ENCODE measurements at regions not wholly inside any gene's neighbourhood (a gene's known extent, or its start where the extent isn't known, plus 50 kb on each side); places are given as distances from the start of the nearest gene placed in this dataset.

- DNase-seq (ENCODE audit: low spot score), result no peak
Observed at GRCh38 chr10:85145966-85146365, 817.6 kb downstream of the CCSER2 start.

- no peak for DNase-seq (ENCODE audit: low spot score)
Observed at GRCh38 chr10:85147346-85148250, 819.2 kb downstream of the CCSER2 start.

- DNase-seq (ENCODE audit: low spot score), result no peak
Observed at GRCh38 chr10:85148693-85149640, 820.6 kb downstream of the CCSER2 start.

GRCh38 chr10:85149766-85150165 is 821.4 kb downstream of the CCSER2 start:
- no peak for DNase-seq (ENCODE audit: low spot score)

- no peak for DNase-seq (ENCODE audit: low spot score)
Observed at GRCh38 chr10:85151506-85151905, 823.1 kb downstream of the CCSER2 start.

- no peak for DNase-seq (ENCODE audit: low spot score)
Observed at GRCh38 chr10:85152496-85152895, 824.1 kb downstream of the CCSER2 start.

- DNase-seq (ENCODE audit: low spot score), result no peak
Observed at GRCh38 chr10:85152911-85153310, 824.5 kb downstream of the CCSER2 start.

GRCh38 chr10:85157206-85157605 is 828.8 kb downstream of the CCSER2 start:
- DNase-seq (ENCODE audit: low spot score), result no peak

- DNase-seq (ENCODE audit: low spot score), result no peak
Observed at GRCh38 chr10:85168243-85168642, 839.9 kb downstream of the CCSER2 start.

GRCh38 chr10:85170026-85170425 is 841.6 kb downstream of the CCSER2 start:
- DNase-seq (ENCODE audit: low spot score), result no peak

- peak; percentile 25 for DNase-seq (ENCODE audit: low spot score)
Observed at GRCh38 chr10:85175635-85176034, 847.2 kb downstream of the CCSER2 start.

- DNase-seq (ENCODE audit: low spot score), result no peak
Observed at GRCh38 chr10:85177767-85178166, 849.4 kb downstream of the CCSER2 start.

GRCh38 chr10:85187047-85187446 is 858.7 kb downstream of the CCSER2 start:
- DNase-seq (ENCODE audit: low spot score), result no peak

- no peak for DNase-seq (ENCODE audit: low spot score)
Observed at GRCh38 chr10:85188770-85189484, 860.5 kb downstream of the CCSER2 start.

- no peak for DNase-seq (ENCODE audit: low spot score)
Observed at GRCh38 chr10:85193796-85194195, 865.4 kb downstream of the CCSER2 start.

- DNase-seq (ENCODE audit: low spot score), result no peak
Observed at GRCh38 chr10:85194706-85195105, 866.3 kb downstream of the CCSER2 start.

GRCh38 chr10:85195596-85195995 is 867.2 kb downstream of the CCSER2 start:
- no peak for DNase-seq (ENCODE audit: low spot score)

- no peak for DNase-seq (ENCODE audit: low spot score)
Observed at GRCh38 chr10:85204814-85205213, 876.4 kb downstream of the CCSER2 start.

- DNase-seq (ENCODE audit: low spot score), result no peak
Observed at GRCh38 chr10:85212526-85212925, 884.1 kb downstream of the CCSER2 start.

GRCh38 chr10:85213493-85213892 is 885.1 kb downstream of the CCSER2 start:
- DNase-seq (ENCODE audit: low spot score), result no peak

GRCh38 chr10:85222300-85222699 is 893.9 kb downstream of the CCSER2 start:
- DNase-seq (ENCODE audit: low spot score), result no peak

GRCh38 chr10:85224366-85224940 is 896.1 kb downstream of the CCSER2 start:
- DNase-seq (ENCODE audit: low spot score), result no peak

All from kidney capillary endothelial cell (primary cell).